ENCODE measurements at regions not wholly inside any gene's neighbourhood (a gene's known extent, or its start where the extent isn't known, plus 50 kb on each side); places are given as distances from the start of the nearest gene placed in this dataset.

DNA sequence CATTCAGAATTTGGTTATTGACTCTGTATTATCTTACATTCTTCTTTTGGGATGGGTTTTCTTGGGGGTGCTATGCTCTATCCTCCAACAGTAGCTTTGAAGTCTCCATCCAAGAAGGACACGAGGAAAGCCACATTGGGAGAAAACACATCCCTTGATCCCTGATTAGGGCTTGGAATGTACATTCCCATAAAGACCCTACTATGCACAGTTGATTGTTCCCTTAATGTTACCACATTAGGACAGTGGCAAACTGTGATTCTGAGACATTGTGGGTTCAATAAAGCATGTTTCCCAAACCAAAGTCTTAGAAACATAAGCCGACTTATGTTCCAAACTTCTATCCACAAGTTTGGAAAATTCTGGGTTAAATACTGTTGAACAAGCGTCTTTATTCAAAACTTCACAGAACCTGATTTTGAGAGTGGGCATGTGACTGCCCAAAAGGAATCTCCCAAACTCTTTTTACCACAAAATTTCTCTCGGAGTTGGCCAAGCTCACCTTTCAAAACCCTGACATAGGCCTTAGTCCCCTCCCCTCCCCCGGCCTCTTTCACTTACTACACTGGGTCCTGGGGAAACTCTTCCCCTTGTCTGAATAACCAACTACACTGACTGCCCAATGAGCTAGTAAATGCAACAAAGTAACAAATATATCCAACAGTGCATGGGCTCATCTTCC is 177.0 kb upstream of the KAZN start:
- no peak for DNase-seq (ENCODE audit: low read depth in 1 of 2, low spot score in 1 of 2)
- no peak for TF ChIP-seq SPI1 (IDR thresholded peaks at IDR 0.05; ENCODE audit: borderline replicate concordance, low read depth)
- TF ChIP-seq, protein P1, sequence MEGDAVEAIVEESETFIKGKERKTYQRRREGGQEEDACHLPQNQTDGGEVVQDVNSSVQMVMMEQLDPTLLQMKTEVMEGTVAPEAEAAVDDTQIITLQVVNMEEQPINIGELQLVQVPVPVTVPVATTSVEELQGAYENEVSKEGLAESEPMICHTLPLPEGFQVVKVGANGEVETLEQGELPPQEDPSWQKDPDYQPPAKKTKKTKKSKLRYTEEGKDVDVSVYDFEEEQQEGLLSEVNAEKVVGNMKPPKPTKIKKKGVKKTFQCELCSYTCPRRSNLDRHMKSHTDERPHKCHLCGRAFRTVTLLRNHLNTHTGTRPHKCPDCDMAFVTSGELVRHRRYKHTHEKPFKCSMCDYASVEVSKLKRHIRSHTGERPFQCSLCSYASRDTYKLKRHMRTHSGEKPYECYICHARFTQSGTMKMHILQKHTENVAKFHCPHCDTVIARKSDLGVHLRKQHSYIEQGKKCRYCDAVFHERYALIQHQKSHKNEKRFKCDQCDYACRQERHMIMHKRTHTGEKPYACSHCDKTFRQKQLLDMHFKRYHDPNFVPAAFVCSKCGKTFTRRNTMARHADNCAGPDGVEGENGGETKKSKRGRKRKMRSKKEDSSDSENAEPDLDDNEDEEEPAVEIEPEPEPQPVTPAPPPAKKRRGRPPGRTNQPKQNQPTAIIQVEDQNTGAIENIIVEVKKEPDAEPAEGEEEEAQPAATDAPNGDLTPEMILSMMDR (IDR thresholded peaks at IDR 0.05; ENCODE audit: insufficient read depth, low read length) = no peak
- TF ChIP-seq, protein P2, sequence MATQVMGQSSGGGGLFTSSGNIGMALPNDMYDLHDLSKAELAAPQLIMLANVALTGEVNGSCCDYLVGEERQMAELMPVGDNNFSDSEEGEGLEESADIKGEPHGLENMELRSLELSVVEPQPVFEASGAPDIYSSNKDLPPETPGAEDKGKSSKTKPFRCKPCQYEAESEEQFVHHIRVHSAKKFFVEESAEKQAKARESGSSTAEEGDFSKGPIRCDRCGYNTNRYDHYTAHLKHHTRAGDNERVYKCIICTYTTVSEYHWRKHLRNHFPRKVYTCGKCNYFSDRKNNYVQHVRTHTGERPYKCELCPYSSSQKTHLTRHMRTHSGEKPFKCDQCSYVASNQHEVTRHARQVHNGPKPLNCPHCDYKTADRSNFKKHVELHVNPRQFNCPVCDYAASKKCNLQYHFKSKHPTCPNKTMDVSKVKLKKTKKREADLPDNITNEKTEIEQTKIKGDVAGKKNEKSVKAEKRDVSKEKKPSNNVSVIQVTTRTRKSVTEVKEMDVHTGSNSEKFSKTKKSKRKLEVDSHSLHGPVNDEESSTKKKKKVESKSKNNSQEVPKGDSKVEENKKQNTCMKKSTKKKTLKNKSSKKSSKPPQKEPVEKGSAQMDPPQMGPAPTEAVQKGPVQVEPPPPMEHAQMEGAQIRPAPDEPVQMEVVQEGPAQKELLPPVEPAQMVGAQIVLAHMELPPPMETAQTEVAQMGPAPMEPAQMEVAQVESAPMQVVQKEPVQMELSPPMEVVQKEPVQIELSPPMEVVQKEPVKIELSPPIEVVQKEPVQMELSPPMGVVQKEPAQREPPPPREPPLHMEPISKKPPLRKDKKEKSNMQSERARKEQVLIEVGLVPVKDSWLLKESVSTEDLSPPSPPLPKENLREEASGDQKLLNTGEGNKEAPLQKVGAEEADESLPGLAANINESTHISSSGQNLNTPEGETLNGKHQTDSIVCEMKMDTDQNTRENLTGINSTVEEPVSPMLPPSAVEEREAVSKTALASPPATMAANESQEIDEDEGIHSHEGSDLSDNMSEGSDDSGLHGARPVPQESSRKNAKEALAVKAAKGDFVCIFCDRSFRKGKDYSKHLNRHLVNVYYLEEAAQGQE (IDR thresholded peaks at IDR 0.05; ENCODE audit: insufficient replicate concordance, low read depth) = no peak
- no peak for TF ChIP-seq GABPA (IDR thresholded peaks at IDR 0.05; ENCODE audit: low read depth)
- no peak for TF ChIP-seq POLR2AphosphoS5 (IDR thresholded peaks at IDR 0.05; ENCODE audit: low read depth)
- Histone ChIP-seq H3K4me3 (replicated peaks; ENCODE audit: insufficient read depth, low read length) (no peak overlapping the region), H3K27me3 (ENCODE audit: insufficient read depth, poor library complexity, severe bottlenecking) (no peaks in the 10 kb centered on the region), H3K27ac (replicated peaks) (no peak overlapping the region)

DNA sequence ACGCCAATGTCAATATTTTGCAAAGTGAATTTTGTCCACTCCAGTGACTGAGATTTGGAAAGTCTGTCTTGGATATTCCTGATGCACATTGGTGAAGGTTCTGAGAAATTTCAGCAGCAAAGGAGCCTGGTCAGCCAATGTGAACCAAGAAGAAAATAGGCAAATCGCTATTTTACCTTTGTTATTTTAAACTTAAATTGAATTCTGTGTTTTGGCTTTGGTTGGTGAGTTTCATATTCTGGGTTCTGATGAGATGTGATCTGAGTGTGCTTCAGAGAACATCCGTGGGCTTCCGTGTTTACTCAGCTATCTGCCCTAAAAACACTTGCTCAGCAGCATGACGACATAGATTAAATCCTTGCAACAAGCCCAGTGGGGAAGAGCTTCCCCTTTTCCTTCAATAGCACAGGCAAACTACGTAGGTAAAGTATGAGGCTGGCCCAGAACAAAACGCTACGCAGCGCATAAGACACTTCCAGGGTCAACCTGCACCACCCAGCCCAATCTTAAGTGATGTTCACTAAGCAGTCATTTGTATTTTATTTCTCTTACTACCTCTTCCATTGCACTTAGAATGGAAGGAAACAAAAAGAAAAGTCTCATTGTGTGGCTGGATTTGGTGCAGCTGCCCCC is 176.4 kb upstream of the KAZN start:
- Histone ChIP-seq H3K27me3 (ENCODE audit: insufficient read depth, poor library complexity, severe bottlenecking) (no peaks in the 10 kb centered on the region), H3K4me3 (replicated peaks; ENCODE audit: insufficient read depth, low read length) (no peak overlapping the region), H3K27ac (replicated peaks) (no peak overlapping the region)

DNA sequence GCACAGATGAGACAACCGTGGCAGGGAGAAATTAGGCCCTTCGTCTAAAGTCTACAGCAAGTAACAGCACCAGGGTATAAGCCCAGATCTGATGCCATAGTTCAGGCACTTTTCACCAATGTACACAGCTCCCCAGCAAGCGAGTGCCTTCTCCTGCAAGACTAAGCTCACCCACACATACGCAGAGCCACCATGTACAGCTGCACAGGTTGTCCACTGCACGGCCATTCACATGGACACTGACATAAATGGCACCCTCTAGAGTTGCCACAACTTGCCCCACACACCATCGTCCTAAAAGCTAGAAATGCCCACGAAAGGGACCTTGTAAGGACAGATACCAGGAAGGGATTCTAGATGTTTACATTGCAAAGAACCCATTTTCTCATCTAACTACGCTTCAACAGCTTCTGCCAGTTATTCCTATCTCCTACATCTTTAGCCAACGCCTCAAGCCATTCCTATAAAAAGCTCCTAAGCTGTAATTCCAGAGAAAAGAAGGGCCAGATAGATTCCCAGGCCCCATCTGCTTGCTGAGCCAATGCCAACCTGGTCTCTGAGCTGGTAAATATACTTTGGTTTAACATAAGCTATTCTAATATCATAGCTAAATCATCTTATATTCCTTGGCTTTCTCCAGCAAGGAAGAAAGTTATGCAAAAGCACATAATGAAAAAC is 174.0 kb upstream of the KAZN start:
- Histone ChIP-seq H3K4me3 (replicated peaks; ENCODE audit: insufficient read depth, low read length) (no peak overlapping the region), H3K27me3 (ENCODE audit: insufficient read depth, poor library complexity, severe bottlenecking) (no peaks in the 10 kb centered on the region), H3K27ac (replicated peaks) (no peak overlapping the region)
- TF ChIP-seq POLR2AphosphoS5 (IDR thresholded peaks at IDR 0.05; ENCODE audit: low read depth) (no peak), GABPA (IDR thresholded peaks at IDR 0.05; ENCODE audit: low read depth) (no peak), SPI1 (IDR thresholded peaks at IDR 0.05; ENCODE audit: borderline replicate concordance, low read depth) (no peak)
- TF ChIP-seq, protein P2 (IDR thresholded peaks at IDR 0.05; ENCODE audit: insufficient replicate concordance, low read depth) = no peak
- TF ChIP-seq, protein P1 (IDR thresholded peaks at IDR 0.05; ENCODE audit: insufficient read depth, low read length) = no peak
- no peak for DNase-seq (ENCODE audit: low read depth in 1 of 2, low spot score in 1 of 2)

More for the DNA sequence above, 176.4 kb upstream of the KAZN start:
- TF ChIP-seq, protein P2 (IDR thresholded peaks at IDR 0.05; ENCODE audit: insufficient replicate concordance, low read depth) = no peak
- TF ChIP-seq GABPA (IDR thresholded peaks at IDR 0.05; ENCODE audit: low read depth) = no peak
- TF ChIP-seq, protein P1 (IDR thresholded peaks at IDR 0.05; ENCODE audit: insufficient read depth, low read length) = no peak
- no peak for TF ChIP-seq POLR2AphosphoS5 (IDR thresholded peaks at IDR 0.05; ENCODE audit: low read depth)
- no peak for TF ChIP-seq SPI1 (IDR thresholded peaks at IDR 0.05; ENCODE audit: borderline replicate concordance, low read depth)
- DNase-seq (ENCODE audit: low read depth in 1 of 2, low spot score in 1 of 2) = peak in 1 of 2 experiments; percentile 2
